ENCODE measurements at regions not wholly inside any gene's neighbourhood (a gene's known extent, or its start where the extent isn't known, plus 50 kb on each side); places are given as distances from the start of the nearest gene placed in this dataset.

- TF ChIP-seq CTCF (IDR thresholded peaks at IDR 0.05; ENCODE audit: poor library complexity) (no peak), EZH2 (IDR thresholded peaks at IDR 0.05; ENCODE audit: borderline replicate concordance) (no peak)
Observed at GRCh38 chr10:2414039-2414438, 653.3 kb upstream of the PFKP start.
